Neural progenitor cell (in vitro differentiated cells): ENCODE measurements at regions not wholly inside any gene's neighbourhood (a gene's known extent, or its start where the extent isn't known, plus 50 kb on each side); places are given as distances from the start of the nearest gene placed in this dataset.

Experiments
- CTCF ChIP-seq: fragments of 200-600 bp; sonication (generic); IDR thresholded peaks from 2 replicates; pipeline ENCODE4 v1.5.1; 2017; ENCODE audit warnings: antibody characterized with exemption, mild to moderate bottlenecking
- EZH2 ChIP-seq: fragments of 200-600 bp; sonication (generic); IDR thresholded peaks from 2 replicates; pipeline ENCODE4 v1.6.1; 2017; ENCODE audit warnings: antibody characterized with exemption, mild to moderate bottlenecking, moderate library complexity
- EZH2phosphoT487 ChIP-seq: fragments of 200-600 bp; sonication (generic); IDR thresholded peaks from 2 replicates; pipeline ENCODE4 v1.6.1; 2017; ENCODE audit warnings: antibody characterized with exemption

- TF ChIP-seq CTCF (no peak), EZH2 (no peak), EZH2phosphoT487 (no peak)
These were observed 84.8 kb downstream of the MTNR1B start for GRCh38 chr11:93054279-93054678.
